Activated naive CD4-positive, alpha-beta T cell treated with anti-CD3 and anti-CD28 coated beads for 36 hours (primary cell): ENCODE measurements at regions not wholly inside any gene's neighbourhood (a gene's known extent, or its start where the extent isn't known, plus 50 kb on each side); places are given as distances from the start of the nearest gene placed in this dataset.

Source experiments
- CTCF ChIA-PET: fragments of 350-600 bp; sonication (Branson Sonifier 250); formaldehyde crosslinking; loops from one replicate; lab custom pipeline; 2021; ENCODE audit warnings: antibody characterized with exemption; lab: Charles Lee
- DNase-seq: peaks from one replicate; pipeline ENCODE4 v3.0.0-alpha.2; 2020
- H3K27ac Mint-ChIP-seq: one replicate; pipeline ENCODE4 v1.8.0; 2021; ENCODE audit warnings: mild to moderate bottlenecking, mixed read lengths
- H3K27me3 Mint-ChIP-seq: one replicate; pipeline ENCODE4 v1.8.0; 2021; ENCODE audit warnings: low read depth, mixed read lengths
- H3K36me3 Mint-ChIP-seq: one replicate; pipeline ENCODE4 v1.8.0; 2021; ENCODE audit warnings: low read depth, mixed read lengths
- H3K4me1 Mint-ChIP-seq: one replicate; pipeline ENCODE4 v1.8.0; 2021; ENCODE audit warnings: low read depth, mixed read lengths
- H3K4me3 Mint-ChIP-seq: one replicate; pipeline ENCODE4 v1.8.0; 2021; ENCODE audit warnings: mild to moderate bottlenecking, moderate library complexity, mixed read lengths
- H3K9me3 Mint-ChIP-seq: one replicate; pipeline ENCODE4 v1.8.0; 2021; ENCODE audit warnings: mixed read lengths
- intact Hi-C: fragments of 100-400 bp; cut with micrococcal nuclease; formaldehyde crosslinking; loops from one replicate; pipeline ENCODE4 v1.15.1; 2023

DNA sequence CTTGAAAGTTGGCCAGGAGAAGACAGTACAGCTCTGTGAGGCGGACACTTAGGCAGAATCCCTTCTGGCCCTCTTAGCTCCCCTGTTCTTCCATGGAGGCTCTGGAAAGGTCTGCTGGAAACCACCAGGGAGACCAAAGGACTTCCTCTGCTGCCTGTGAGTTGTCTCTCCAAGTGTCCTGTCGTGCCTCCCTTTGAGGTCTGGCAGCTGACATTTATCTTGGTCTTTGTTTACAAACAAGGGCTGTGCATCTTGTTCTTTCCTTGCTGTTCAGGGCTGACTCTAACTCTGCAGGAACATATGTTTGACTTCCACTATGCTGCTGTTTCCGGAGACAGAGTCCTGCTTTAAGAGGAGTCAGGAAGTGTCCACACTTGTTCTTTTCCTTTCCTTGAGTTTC is 159.9 kb upstream of the FRMD6 start:
- Mint-ChIP-seq H3K4me3 (no peak overlapping the region), H3K36me3 (no peaks in the 10 kb centered on the region), H3K4me1 (no peaks in the 10 kb centered on the region), H3K9me3 (peaks cover 4% of the 10 kb centered on the region), H3K27me3 (no peaks in the 10 kb centered on the region), H3K27ac (no peak overlapping the region)
- CTCF ChIA-PET: no interaction called here
- DNase-seq: no peak
- intact Hi-C loops: no loop called here

DNA sequence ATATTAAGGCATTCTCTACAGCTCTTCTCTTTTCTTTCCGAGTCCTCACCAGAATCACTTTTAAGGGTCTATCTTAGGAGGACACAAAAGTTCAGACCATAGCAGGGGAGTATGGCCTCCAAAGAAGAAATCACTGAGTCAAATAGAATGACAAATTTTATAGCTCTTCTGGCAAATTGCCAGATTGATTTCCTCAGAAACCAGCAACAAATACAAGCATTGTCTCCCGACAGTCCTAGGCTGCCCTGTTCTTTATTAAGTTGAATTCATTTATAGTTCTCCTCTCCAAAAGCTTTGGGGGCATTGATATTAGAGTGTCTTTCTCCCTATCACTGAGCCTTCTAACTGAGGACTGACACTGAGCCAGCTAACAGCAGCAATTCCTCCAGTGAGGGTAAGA is 156.4 kb upstream of the FRMD6 start:
- no peaks in the 10 kb centered on the region for H3K36me3 Mint-ChIP-seq
- intact Hi-C loops: no loop called here
- no peaks in the 10 kb centered on the region for H3K4me1 Mint-ChIP-seq
- CTCF ChIA-PET: no interaction called here
- DNase-seq: no peak
- H3K27ac Mint-ChIP-seq: no peak overlapping the region
- H3K4me3 Mint-ChIP-seq: no peak overlapping the region
- H3K27me3 Mint-ChIP-seq: no peaks in the 10 kb centered on the region
- peaks cover 7% of the 10 kb centered on the region for H3K9me3 Mint-ChIP-seq

DNA sequence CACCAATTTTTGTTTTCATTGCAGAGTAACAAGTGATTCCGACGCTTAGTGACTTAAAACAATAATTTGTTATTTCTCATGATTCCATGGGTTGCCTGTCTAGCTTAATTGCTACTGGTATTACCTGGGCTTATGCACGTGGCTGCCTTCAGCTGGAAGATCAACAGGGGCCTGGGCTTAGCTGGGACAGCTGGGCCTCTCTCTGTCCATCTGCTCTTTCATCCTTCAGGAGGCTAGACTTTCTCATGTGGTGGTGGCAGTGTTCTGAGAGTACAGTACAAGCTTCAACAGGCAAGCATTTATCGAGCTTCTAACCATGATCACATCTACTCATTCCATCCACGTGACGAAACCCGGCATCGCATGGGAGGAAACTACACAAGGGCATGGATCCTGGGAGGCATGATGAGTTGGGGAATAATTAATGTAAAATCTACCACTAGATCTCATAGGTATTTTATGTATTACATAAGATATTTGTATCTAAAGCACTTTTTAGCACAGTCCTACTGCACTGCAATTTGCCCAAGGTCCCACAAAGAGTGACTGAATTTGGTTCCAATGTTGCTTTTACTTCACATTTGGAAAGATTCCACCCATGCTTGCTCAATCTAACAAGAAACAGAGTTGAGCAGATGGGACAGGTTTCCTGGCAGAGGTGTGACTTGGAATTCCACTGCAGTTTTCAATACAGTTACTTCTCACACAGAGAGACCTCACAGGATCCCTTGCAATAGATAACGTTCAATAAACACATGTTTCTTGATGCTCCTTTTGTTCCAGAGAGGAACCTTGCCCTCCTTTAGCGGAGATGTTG is 153.1 kb upstream of the FRMD6 start:
- intact Hi-C loops: no loop called here
- CTCF ChIA-PET: no interaction called here
- Mint-ChIP-seq H3K4me1 (no peaks in the 10 kb centered on the region), H3K27ac (no peak overlapping the region), H3K36me3 (no peaks in the 10 kb centered on the region), H3K4me3 (no peak overlapping the region), H3K27me3 (no peaks in the 10 kb centered on the region), H3K9me3 (peaks cover 5% of the 10 kb centered on the region)
- DNase-seq: no peak

DNA sequence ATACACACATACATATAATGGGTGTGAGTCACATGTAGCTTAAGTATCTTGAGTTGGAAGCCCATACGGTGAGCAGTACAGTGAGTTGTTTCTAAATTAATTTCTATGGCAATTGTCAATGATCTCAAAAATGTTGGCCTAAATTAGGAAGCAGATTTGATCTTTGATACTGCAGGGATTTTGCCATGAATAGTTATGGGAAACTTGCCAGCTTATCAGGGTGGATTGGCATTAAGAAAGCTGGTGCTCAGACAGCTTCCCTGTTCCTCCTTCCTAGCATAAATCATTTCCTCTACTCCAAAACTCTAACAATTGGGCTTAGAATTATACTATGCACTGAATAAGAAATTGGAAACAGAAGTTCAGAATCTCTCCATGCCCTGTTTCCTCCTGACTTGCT is 150.9 kb upstream of the FRMD6 start:
- Mint-ChIP-seq H3K36me3 (no peaks in the 10 kb centered on the region), H3K27ac (no peak overlapping the region), H3K4me3 (no peak overlapping the region), H3K9me3 (peaks cover 5% of the 10 kb centered on the region), H3K4me1 (no peaks in the 10 kb centered on the region), H3K27me3 (peaks cover 2% of the 10 kb centered on the region)
- CTCF ChIA-PET: no interaction called here
- intact Hi-C loops: no loop called here
- no peak for DNase-seq

DNA sequence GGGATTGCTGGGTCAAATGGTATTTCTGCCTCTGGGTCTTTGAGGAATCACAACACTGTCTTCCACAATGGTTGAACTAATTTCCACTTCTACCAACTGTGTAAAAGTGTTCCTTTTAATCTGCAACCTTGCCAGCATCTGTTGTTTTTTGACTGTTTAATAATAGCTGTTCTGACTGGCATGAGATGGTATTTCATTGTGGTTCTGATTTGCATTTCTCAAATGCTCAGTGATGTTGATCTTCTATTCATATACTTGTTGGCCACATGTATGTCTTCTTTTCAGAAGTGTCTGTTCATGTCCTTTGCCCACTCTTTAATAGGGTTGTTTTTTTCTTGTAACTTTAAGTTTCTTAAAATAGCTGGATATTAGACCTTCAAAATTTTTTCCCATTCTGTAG is 150.0 kb upstream of the FRMD6 start:
- Mint-ChIP-seq H3K27me3 (peaks cover 8% of the 10 kb centered on the region), H3K4me1 (no peaks in the 10 kb centered on the region), H3K27ac (no peak overlapping the region), H3K9me3 (peaks cover 3% of the 10 kb centered on the region), H3K4me3 (no peak overlapping the region), H3K36me3 (no peaks in the 10 kb centered on the region)
- intact Hi-C loops: no loop called here
- DNase-seq: no peak
- CTCF ChIA-PET: interaction anchor here (0.9 kb wide), 1 partner anchor 151 kb away, joined by 3 read pairs; no protein-coding TSS in a partner anchor

DNA sequence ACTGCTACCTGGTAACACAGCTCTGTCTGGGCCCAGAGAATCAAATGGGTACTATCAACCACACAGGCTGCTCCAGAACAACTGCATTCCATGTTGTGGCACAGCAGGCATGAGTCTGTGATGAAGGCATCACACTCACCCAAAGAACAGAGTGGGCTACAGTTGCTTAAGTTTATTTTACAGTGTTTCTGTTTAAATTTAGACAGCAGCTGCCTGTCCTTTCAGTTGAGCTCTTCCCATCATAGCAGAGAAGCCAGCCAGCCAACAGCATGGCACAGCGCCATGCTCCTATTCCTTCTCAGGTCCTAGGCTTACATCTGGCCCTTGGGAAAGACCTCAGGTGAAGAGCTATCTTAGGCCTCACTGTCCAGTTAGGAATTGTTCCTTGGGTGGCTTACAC is 147.0 kb upstream of the FRMD6 start:
- Mint-ChIP-seq H3K36me3 (no peaks in the 10 kb centered on the region), H3K4me1 (no peaks in the 10 kb centered on the region), H3K27me3 (peaks cover 9% of the 10 kb centered on the region), H3K4me3 (no peak overlapping the region), H3K9me3 (no peaks in the 10 kb centered on the region), H3K27ac (no peak overlapping the region)
- CTCF ChIA-PET: no interaction called here
- intact Hi-C loops: no loop called here
- DNase-seq: no peak

DNA sequence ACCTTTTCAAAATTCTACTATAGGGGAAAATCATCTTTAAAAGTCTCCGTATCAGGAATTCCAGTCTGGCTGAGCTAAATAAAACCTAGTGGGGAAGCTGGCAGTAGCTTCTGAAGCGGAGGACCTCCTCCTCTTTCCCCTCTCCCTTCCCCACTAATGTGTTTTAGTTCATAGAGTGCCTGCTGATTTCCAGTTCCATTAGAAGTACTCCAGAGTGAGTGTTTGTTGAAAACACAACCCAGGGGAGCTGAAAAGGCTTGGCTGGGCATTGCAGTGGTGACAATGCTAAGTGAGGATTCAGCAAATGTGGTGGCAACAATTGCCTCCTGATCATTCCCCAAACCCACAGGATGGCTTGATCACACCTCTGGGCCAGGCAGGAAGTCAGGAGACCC is 144.2 kb upstream of the FRMD6 start:
- CTCF ChIA-PET: no interaction called here
- H3K4me1 Mint-ChIP-seq: no peaks in the 10 kb centered on the region
- peaks cover 9% of the 10 kb centered on the region for H3K27me3 Mint-ChIP-seq
- DNase-seq: no peak
- no peak overlapping the region for H3K27ac Mint-ChIP-seq
- H3K36me3 Mint-ChIP-seq: no peaks in the 10 kb centered on the region
- H3K9me3 Mint-ChIP-seq: no peaks in the 10 kb centered on the region
- H3K4me3 Mint-ChIP-seq: no peak overlapping the region
- intact Hi-C loops: no loop called here

DNA sequence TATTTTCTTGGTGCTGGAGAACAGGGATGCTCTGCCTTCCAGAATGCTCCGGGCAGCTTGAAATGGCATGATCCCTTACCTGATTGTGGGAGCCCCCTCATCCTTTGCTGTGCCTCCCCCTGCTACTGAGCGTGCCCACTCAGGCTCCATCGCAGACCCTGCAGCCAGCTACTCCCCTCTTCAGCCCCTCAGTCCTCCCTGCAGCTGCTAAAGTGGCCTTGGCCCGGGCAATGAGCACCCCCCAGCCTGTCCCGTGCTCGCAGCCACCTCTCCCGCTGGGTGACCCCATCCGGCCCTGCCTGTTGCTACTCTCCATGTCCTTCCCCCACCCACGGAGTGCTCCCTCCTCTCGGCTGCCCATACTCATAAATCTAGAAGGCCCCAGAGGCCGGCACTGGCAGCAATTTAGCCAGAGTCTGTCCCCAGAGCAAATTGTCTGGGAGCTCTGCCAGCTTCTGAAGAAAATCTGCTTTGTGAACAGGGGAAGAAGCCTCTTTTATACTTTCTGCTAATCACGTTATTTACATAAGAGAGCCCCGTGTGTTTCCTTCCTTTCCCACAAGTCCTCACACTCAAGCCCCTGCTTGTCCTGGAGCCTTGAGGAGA is 143.7 kb upstream of the FRMD6 start:
- Mint-ChIP-seq H3K27ac (no peak overlapping the region), H3K4me3 (no peak overlapping the region), H3K4me1 (no peaks in the 10 kb centered on the region), H3K27me3 (peaks cover 9% of the 10 kb centered on the region), H3K36me3 (no peaks in the 10 kb centered on the region), H3K9me3 (no peaks in the 10 kb centered on the region)
- no peak for DNase-seq
- intact Hi-C loops: no loop called here
- CTCF ChIA-PET: no interaction called here

DNA sequence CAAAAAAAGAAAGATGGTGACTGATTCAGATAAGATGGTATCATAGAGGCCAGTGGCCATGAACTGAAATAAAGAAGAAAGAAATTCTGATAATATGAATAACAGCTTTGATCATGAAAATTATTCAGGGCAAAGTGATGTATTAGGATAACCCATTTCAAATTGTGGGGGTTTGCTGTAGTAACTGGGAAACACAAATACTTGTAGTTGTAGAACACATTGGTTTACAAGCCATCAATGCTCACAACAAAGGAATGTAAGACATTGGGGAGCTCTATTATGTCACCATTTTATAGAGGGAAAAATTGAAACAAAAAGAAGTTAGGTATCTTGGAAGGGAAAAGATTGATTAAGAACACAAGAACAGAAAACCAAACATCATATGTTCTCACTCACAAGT is 140.4 kb upstream of the FRMD6 start:
- Mint-ChIP-seq H3K9me3 (no peaks in the 10 kb centered on the region), H3K4me1 (no peaks in the 10 kb centered on the region), H3K27ac (no peak overlapping the region), H3K4me3 (no peak overlapping the region), H3K36me3 (no peaks in the 10 kb centered on the region), H3K27me3 (peaks cover 4% of the 10 kb centered on the region)
- intact Hi-C loops: no loop called here
- no peak for DNase-seq
- CTCF ChIA-PET: no interaction called here

DNA sequence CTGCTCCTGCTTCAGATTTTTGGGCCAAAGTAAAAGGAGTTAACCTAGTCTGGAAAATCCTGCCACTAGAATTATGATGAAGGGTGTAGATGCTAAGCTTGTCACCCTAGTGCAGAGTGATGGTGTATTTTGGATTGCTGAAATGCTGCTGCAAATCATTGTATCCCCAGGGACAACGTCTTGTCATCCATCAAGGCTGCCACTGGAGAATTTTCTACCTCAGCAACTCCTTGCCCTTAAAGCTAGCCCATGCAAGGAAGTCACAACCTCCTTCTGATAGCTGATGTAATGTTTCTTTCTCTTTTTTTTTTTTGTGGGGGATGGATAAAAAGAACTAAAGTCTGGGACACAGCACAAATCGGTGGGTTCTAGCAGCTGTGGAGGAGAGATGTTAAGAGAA is 139.4 kb upstream of the FRMD6 start:
- Mint-ChIP-seq H3K36me3 (no peaks in the 10 kb centered on the region), H3K4me3 (no peak overlapping the region), H3K4me1 (no peaks in the 10 kb centered on the region), H3K27ac (no peak overlapping the region), H3K9me3 (no peaks in the 10 kb centered on the region), H3K27me3 (peaks cover 4% of the 10 kb centered on the region)
- CTCF ChIA-PET: interaction anchor here (0.6 kb wide), 1 partner anchor 424 kb away, joined by 3 read pairs; no protein-coding TSS in a partner anchor
- intact Hi-C loops: no loop called here
- no peak for DNase-seq

DNA sequence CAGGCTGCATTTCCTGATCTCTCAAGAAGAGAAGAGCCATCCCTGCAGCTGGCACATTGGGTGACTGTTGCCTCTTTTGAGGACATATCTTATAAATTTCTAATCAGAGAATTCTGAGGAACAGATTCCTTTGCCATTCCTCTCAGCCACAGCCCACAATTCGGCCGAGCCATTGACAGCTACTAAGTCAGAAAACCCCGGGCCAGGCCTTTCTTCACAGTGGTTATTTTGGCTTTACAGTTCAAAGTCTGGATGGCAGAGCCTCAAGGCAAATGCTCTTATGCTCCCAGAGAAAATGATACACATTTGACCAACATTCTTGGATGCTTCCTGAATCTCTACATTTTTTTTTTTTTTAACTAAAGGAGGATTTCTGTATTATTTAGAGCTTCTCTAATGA is 138.4 kb upstream of the FRMD6 start:
- CTCF ChIA-PET: no interaction called here
- H3K27ac Mint-ChIP-seq: no peak overlapping the region
- intact Hi-C loops: no loop called here
- peaks cover 8% of the 10 kb centered on the region for H3K27me3 Mint-ChIP-seq
- no peak for DNase-seq
- H3K4me1 Mint-ChIP-seq: no peaks in the 10 kb centered on the region
- H3K9me3 Mint-ChIP-seq: no peaks in the 10 kb centered on the region
- H3K4me3 Mint-ChIP-seq: no peak overlapping the region
- no peaks in the 10 kb centered on the region for H3K36me3 Mint-ChIP-seq

DNA sequence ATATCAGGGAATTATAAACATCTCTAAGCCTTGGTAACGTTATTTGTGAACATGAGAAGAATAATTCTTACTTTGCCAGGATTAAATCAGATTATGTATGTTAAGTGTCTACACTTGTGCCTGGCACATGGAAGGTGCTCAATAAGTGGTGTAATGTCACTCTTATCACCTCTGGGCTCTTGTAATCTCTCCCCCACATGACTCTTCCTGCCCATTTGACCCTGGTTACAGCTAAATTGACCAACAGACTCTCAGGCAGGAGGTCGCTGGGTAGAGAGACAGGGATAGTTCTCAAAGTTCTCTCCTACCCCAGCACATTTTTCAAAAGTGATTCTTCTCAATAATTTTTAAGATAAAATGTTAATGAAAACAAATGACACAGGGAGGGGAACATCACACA is 137.8 kb upstream of the FRMD6 start:
- CTCF ChIA-PET: no interaction called here
- H3K4me1 Mint-ChIP-seq: no peaks in the 10 kb centered on the region

DNA sequence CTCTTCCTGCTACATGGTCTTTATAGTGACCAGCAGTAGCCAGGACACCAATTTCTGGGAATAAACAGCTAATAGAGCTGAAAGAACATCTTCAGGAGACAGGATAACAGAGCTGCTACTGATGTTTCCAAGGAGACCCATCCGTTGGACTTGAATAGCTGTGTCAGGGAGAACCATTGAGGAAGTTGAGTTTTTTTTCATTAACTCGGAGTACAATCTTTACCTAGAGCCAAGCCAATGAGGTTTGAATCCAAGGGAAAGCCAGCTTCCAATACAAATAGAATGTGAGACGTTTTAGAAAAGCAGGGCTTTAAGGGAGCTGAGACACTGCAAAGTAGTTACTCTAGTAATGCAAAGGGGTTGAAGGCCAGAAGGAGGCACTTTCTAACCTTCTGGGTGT is 136.1 kb upstream of the FRMD6 start:
- H3K4me1 Mint-ChIP-seq: no peaks in the 10 kb centered on the region
- H3K9me3 Mint-ChIP-seq: no peaks in the 10 kb centered on the region
- DNase-seq: no peak
- H3K36me3 Mint-ChIP-seq: no peaks in the 10 kb centered on the region
- H3K27me3 Mint-ChIP-seq: peaks cover 7% of the 10 kb centered on the region
- intact Hi-C loops: no loop called here
- CTCF ChIA-PET: interaction anchor here (0.9 to 1.3 kb wide), 3 partner anchors 34 to 264 kb away, joined by 3 to 5 read pairs (median 4); no protein-coding TSS in a partner anchor
- no peak overlapping the region for H3K4me3 Mint-ChIP-seq
- H3K27ac Mint-ChIP-seq: no peak overlapping the region

More for the DNA sequence above, 137.8 kb upstream of the FRMD6 start:
- Mint-ChIP-seq H3K9me3 (no peaks in the 10 kb centered on the region), H3K27me3 (peaks cover 7% of the 10 kb centered on the region), H3K4me3 (no peak overlapping the region), H3K36me3 (no peaks in the 10 kb centered on the region), H3K27ac (no peak overlapping the region)
- intact Hi-C loops: no loop called here
- DNase-seq: no peak
